NCI-H1105 (cell line): ENCODE measurements at regions not wholly inside any gene's neighbourhood (a gene's known extent, or its start where the extent isn't known, plus 50 kb on each side); places are given as distances from the start of the nearest gene placed in this dataset.

ENCODE experiments used
- DNase-seq: peaks from one replicate; lab custom pipeline; 2025; lab: John Stamatoyannopoulos, UW

DNA sequence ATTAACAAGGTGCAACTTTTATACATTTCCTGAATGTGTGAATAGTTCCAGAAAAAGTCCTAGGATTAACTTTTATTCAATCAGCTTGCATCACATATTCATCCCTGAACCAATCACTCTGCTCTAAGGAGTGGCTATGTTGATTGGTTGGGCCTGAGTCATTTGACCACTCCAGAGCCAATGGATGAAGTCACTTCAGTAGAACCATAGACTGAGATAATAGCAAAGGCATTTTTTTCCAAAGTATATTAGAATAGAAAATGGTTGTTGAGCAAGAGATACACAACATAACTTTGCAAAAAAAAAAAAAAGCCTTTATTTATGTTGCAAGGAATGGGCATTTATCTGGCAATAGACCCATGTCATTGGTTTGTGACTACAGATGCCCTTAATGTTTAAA lies 55.5 kb upstream of the AGTR1 start:
- DNase-seq = no peak

DNA sequence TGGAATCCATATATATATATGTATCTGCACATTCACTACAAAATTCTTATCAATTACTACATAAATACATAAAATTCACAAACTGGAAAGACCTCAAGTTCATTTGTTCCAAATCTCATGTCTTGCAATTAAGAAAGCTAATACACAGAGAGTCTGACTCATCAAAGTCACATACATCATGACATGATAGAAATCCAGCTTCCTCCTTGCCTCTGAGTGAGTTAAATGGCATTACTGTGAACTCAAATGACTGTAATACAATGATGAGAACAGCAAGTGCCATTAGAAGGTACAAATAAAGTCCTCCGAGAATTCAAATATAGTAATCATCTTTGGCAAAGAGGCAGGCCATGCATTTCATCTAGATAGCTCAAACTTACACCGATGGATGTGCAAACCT lies 55.1 kb upstream of the AGTR1 start:
- DNase-seq = no peak

DNA sequence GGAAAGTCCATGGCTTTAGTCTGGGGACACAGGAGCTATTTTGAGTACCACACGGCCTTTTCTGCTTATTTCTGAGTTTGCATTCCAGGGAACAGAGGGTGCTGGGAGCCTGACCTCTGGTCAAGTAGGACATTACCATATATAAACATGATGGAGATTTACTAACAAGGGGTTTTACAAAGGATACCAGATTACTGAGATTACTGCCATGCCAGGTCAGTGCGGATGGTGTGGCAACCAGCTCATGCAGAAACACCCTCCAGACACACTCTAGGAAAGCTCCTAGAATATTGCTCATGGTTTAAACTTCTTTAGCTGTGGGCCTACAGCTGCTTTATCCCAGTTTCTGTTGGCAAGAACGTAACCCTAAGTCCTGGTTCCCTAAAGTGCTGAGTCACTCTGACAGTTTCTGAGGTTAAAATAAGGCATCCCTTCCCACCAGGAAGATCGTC lies 54.3 kb upstream of the AGTR1 start:
- DNase-seq = no peak

DNA sequence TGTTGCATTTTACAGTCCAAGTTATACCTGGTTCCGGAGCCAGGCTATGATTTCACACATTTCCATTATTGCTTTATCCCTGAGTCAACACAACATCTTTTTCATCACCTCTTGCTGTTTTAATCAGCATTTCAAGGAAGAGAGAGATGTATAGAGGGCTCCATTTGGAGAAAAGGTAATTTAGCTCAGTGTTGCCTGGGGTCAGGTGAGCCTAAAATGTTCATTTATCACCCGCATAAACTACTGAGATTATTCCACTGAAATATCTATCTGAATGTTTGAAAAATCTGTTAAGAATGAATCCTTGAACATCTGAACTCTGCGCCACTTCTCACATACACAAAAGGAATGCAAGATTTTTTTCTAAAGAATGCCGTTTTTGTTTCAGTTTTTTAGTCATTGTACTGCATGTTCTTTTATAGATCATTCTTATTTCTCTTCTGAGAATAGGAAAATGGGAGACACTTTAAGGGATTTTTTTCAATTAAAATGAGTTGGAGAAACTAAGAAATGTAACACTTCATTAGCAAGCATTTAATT lies 51.5 kb upstream of the AGTR1 start:
- no peak for DNase-seq
